T-helper 2 cell treated with Interferon-gamma antibody and Interleukin-4, amounts not matched to agents 5 μg/mL and 100 μg/mL, for 36 hours (primary cell): ENCODE measurements at regions not wholly inside any gene's neighbourhood (a gene's known extent, or its start where the extent isn't known, plus 50 kb on each side); places are given as distances from the start of the nearest gene placed in this dataset.

Experiments used
- DNase-seq: peaks from one replicate; pipeline ENCODE4 v3.0.0; 2021; ENCODE audit warnings: low spot score
- H3K27ac Mint-ChIP-seq: one replicate; pipeline ENCODE4 v1.8.0; 2021; ENCODE audit warnings: mild to moderate bottlenecking, mixed read lengths
- H3K27me3 Mint-ChIP-seq: one replicate; pipeline ENCODE4 v1.8.0; 2021; ENCODE audit warnings: low read depth, mixed read lengths
- H3K36me3 Mint-ChIP-seq: one replicate; pipeline ENCODE4 v1.8.0; 2021; ENCODE audit warnings: low read depth, mixed read lengths
- H3K4me1 Mint-ChIP-seq: one replicate; pipeline ENCODE4 v1.8.0; 2021; ENCODE audit warnings: low read depth, mixed read lengths
- H3K4me3 Mint-ChIP-seq: one replicate; pipeline ENCODE4 v1.8.0; 2022; ENCODE audit warnings: mild to moderate bottlenecking, moderate library complexity, mixed read lengths
- H3K9me3 Mint-ChIP-seq: one replicate; pipeline ENCODE4 v1.8.0; 2021; ENCODE audit warnings: mixed read lengths

DNA sequence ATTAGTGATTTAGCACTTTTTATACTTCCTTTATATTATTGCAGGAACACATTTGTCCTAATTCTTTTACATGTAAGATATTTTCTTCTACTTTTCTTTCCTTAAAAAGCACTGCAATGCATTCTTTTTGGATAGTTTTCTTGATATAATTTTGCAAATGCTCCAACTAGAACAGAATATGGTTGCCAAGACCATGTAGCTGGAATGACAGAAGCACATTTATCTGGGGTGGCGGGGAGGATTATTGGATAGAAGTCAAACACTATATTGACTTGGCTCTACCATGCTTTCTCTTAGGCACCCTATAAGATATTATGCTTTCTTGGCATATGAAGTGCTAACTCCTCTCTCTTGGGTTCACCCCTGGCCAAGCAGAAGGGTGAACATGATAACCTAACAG, 983.5 kb downstream of the FAT4 start:
- no peak for DNase-seq
- H3K4me3 Mint-ChIP-seq: no peak overlapping the region
- H3K4me1 Mint-ChIP-seq: no peaks in the 10 kb centered on the region
- H3K27ac Mint-ChIP-seq: no peak overlapping the region
- no peaks in the 10 kb centered on the region for H3K36me3 Mint-ChIP-seq
- H3K27me3 Mint-ChIP-seq: no peaks in the 10 kb centered on the region
- peaks cover 38% of the 10 kb centered on the region for H3K9me3 Mint-ChIP-seq

GRCh38 chr4:126306152-126306869, 991.6 kb downstream of the FAT4 start:
- Mint-ChIP-seq H3K36me3 (no peaks in the 10 kb centered on the region), H3K9me3 (peaks cover 26% of the 10 kb centered on the region), H3K27me3 (no peaks in the 10 kb centered on the region), H3K27ac (no peak overlapping the region), H3K4me3 (no peak overlapping the region), H3K4me1 (no peaks in the 10 kb centered on the region)
- no peak for DNase-seq

GRCh38 chr4:126318376-126318775, 1003.6 kb downstream of the FAT4 start:
- Mint-ChIP-seq H3K36me3 (no peaks in the 10 kb centered on the region), H3K9me3 (peaks cover 6% of the 10 kb centered on the region), H3K27ac (no peak overlapping the region), H3K27me3 (no peaks in the 10 kb centered on the region), H3K4me1 (no peaks in the 10 kb centered on the region), H3K4me3 (no peak overlapping the region)
- no peak for DNase-seq

GRCh38 chr4:126328914-126329313, 1014.2 kb downstream of the FAT4 start:
- no peak overlapping the region for H3K4me3 Mint-ChIP-seq
- no peaks in the 10 kb centered on the region for H3K4me1 Mint-ChIP-seq
- DNase-seq: no peak
- H3K36me3 Mint-ChIP-seq: no peaks in the 10 kb centered on the region
- no peak overlapping the region for H3K27ac Mint-ChIP-seq
- H3K9me3 Mint-ChIP-seq: peaks cover 10% of the 10 kb centered on the region
- no peaks in the 10 kb centered on the region for H3K27me3 Mint-ChIP-seq

GRCh38 chr4:126338548-126338947, 1023.8 kb downstream of the FAT4 start:
- Mint-ChIP-seq H3K27ac (no peak overlapping the region), H3K4me3 (no peak overlapping the region), H3K4me1 (no peaks in the 10 kb centered on the region), H3K27me3 (no peaks in the 10 kb centered on the region), H3K36me3 (no peaks in the 10 kb centered on the region), H3K9me3 (peaks cover 21% of the 10 kb centered on the region)
- no peak for DNase-seq

GRCh38 chr4:126341927-126342326, 1027.2 kb downstream of the FAT4 start:
- H3K27me3 Mint-ChIP-seq: no peaks in the 10 kb centered on the region
- H3K4me1 Mint-ChIP-seq: no peaks in the 10 kb centered on the region
- H3K9me3 Mint-ChIP-seq: peaks cover 9% of the 10 kb centered on the region
- no peak overlapping the region for H3K4me3 Mint-ChIP-seq
- no peaks in the 10 kb centered on the region for H3K36me3 Mint-ChIP-seq
- H3K27ac Mint-ChIP-seq: no peak overlapping the region
- no peak for DNase-seq

GRCh38 chr4:126344472-126344871, 1029.7 kb downstream of the FAT4 start:
- no peak overlapping the region for H3K4me3 Mint-ChIP-seq
- H3K4me1 Mint-ChIP-seq: no peaks in the 10 kb centered on the region
- no peaks in the 10 kb centered on the region for H3K27me3 Mint-ChIP-seq
- no peak overlapping the region for H3K27ac Mint-ChIP-seq
- no peaks in the 10 kb centered on the region for H3K36me3 Mint-ChIP-seq
- DNase-seq: no peak
- H3K9me3 Mint-ChIP-seq: peaks cover 9% of the 10 kb centered on the region

DNA sequence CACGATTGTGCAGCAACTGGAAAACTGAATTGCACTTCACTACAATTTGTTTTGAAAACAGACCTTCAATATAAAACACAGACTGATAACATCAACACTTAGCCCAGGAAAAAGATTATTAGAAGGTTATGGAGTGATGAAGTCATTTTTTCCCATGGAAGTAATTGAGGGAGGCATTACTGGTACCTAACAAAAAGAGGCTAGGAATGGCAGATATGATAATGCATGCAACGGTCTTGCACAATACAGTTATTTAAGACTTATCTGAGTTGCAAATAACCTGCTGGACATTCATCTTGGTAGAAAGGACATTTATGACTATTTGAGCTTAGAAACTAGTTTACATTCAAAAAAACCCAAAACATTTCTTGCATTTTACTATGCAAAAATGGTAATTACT, 1031.9 kb downstream of the FAT4 start:
- Mint-ChIP-seq H3K36me3 (no peaks in the 10 kb centered on the region), H3K27me3 (no peaks in the 10 kb centered on the region), H3K9me3 (peaks cover 8% of the 10 kb centered on the region), H3K27ac (no peak overlapping the region), H3K4me1 (no peaks in the 10 kb centered on the region), H3K4me3 (no peak overlapping the region)
- DNase-seq: no peak

DNA sequence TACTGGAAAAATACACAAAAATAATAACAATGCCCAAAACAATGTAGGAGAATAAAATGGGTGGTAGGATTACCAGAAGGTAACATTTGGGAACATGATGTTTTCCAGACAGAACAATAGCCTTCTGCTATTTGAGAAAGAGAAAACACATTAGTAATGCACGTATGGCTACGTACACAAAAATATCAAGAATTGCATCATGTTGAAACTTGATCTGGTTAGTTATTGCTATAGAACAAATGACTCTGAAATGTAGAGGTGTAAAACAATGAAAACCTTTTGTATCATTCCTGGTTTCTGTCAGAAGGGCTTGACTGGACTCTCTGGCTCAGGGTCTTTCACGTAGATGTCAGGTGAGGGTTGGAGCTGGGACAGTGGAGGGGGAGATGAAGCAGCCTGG, 1040.0 kb downstream of the FAT4 start:
- H3K36me3 Mint-ChIP-seq: no peaks in the 10 kb centered on the region
- H3K27me3 Mint-ChIP-seq: no peaks in the 10 kb centered on the region
- H3K27ac Mint-ChIP-seq: no peak overlapping the region
- DNase-seq: no peak
- no peaks in the 10 kb centered on the region for H3K4me1 Mint-ChIP-seq
- no peak overlapping the region for H3K4me3 Mint-ChIP-seq
- peaks cover 3% of the 10 kb centered on the region for H3K9me3 Mint-ChIP-seq

- DNase-seq: no peak
- H3K9me3 Mint-ChIP-seq: no peaks in the 10 kb centered on the region
- no peaks in the 10 kb centered on the region for H3K4me1 Mint-ChIP-seq
- no peaks in the 10 kb centered on the region for H3K27me3 Mint-ChIP-seq
- no peak overlapping the region for H3K27ac Mint-ChIP-seq
- no peak overlapping the region for H3K4me3 Mint-ChIP-seq
- H3K36me3 Mint-ChIP-seq: no peaks in the 10 kb centered on the region
These were observed 1043.3 kb downstream of the FAT4 start for GRCh38 chr4:126358041-126358440.

DNA sequence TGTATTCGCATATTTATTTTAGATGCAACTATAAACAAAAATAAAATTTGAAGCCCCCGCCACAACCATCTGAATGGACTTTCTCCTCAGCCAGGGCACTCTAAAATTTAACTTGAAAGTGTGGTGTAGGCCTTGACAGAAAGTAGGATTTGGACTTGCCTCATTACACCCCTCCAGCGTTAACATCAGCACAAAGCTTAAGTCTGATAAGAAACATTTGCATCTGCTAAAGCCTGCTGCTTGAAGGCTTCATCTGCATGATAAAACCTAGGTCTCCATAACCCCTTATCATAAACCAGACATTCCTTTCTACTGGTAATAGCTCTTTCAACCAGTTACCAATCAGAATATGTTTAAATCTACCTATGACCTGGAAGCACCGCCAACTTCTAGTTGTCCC, 1046.5 kb downstream of the FAT4 start:
- H3K27me3 Mint-ChIP-seq: no peaks in the 10 kb centered on the region
- no peak for DNase-seq
- H3K36me3 Mint-ChIP-seq: no peaks in the 10 kb centered on the region
- no peak overlapping the region for H3K4me3 Mint-ChIP-seq
- no peaks in the 10 kb centered on the region for H3K4me1 Mint-ChIP-seq
- H3K9me3 Mint-ChIP-seq: peaks cover 8% of the 10 kb centered on the region
- no peak overlapping the region for H3K27ac Mint-ChIP-seq

DNA sequence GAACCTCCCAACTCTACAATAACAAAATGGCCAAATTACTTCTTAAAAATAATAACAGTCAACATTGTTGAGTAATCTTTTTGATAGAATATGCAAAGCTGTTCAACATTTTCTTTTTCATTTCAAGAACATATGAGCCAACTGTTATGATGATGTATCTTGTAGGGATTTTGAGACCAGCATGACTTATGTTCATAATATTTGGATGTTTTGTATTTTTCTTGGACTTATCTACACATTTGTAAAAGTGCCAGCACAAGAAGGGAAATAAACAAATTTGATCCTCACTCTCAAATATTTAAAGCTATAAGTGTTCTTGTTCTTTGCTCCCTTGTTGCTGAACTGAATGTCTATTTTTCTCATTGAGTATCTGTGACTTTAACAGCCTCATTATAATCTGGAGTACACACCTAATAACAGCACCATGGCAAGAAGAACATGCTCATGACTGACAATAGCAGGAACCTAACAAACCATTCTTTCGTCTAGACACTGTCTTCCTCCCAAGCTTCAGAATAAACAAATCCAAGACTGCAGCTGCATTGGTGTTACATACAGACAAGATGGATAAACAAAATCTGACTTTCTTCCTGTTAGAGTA, 1049.7 kb downstream of the FAT4 start:
- no peaks in the 10 kb centered on the region for H3K4me1 Mint-ChIP-seq
- H3K36me3 Mint-ChIP-seq: no peaks in the 10 kb centered on the region
- H3K27me3 Mint-ChIP-seq: no peaks in the 10 kb centered on the region
- H3K27ac Mint-ChIP-seq: no peak overlapping the region
- H3K9me3 Mint-ChIP-seq: peaks cover 15% of the 10 kb centered on the region
- no peak for DNase-seq
- no peak overlapping the region for H3K4me3 Mint-ChIP-seq

- H3K27me3 Mint-ChIP-seq: no peaks in the 10 kb centered on the region
- H3K4me3 Mint-ChIP-seq: no peak overlapping the region
- H3K4me1 Mint-ChIP-seq: no peaks in the 10 kb centered on the region
- H3K36me3 Mint-ChIP-seq: no peaks in the 10 kb centered on the region
- no peak for DNase-seq
- H3K9me3 Mint-ChIP-seq: peaks cover 19% of the 10 kb centered on the region
- H3K27ac Mint-ChIP-seq: no peak overlapping the region
These were observed 1054.3 kb downstream of the FAT4 start for GRCh38 chr4:126369076-126369475.

- no peaks in the 10 kb centered on the region for H3K4me1 Mint-ChIP-seq
- no peak for DNase-seq
- no peak overlapping the region for H3K27ac Mint-ChIP-seq
- H3K27me3 Mint-ChIP-seq: no peaks in the 10 kb centered on the region
- peaks cover 15% of the 10 kb centered on the region for H3K9me3 Mint-ChIP-seq
- H3K36me3 Mint-ChIP-seq: no peaks in the 10 kb centered on the region
- H3K4me3 Mint-ChIP-seq: no peak overlapping the region
These were observed 1057.9 kb downstream of the FAT4 start for GRCh38 chr4:126372634-126373033.
